GM18499 (cell line): ENCODE measurements at regions not wholly inside any gene's neighbourhood (a gene's known extent, or its start where the extent isn't known, plus 50 kb on each side); places are given as distances from the start of the nearest gene placed in this dataset.

Source experiments
- ATAC-seq: cut with Tn5 transposase; IDR thresholded peaks from one replicate; pipeline ENCODE4 v1.9.1; 2021; ENCODE audit warnings: moderate number of reproducible peaks; ENCODE audit not compliant: insufficient read depth, unreplicated experiment

- no peak for ATAC-seq
Measured at GRCh38 chr6:170165085-170165470, 125.8 kb downstream of the DLL1 start.

DNA sequence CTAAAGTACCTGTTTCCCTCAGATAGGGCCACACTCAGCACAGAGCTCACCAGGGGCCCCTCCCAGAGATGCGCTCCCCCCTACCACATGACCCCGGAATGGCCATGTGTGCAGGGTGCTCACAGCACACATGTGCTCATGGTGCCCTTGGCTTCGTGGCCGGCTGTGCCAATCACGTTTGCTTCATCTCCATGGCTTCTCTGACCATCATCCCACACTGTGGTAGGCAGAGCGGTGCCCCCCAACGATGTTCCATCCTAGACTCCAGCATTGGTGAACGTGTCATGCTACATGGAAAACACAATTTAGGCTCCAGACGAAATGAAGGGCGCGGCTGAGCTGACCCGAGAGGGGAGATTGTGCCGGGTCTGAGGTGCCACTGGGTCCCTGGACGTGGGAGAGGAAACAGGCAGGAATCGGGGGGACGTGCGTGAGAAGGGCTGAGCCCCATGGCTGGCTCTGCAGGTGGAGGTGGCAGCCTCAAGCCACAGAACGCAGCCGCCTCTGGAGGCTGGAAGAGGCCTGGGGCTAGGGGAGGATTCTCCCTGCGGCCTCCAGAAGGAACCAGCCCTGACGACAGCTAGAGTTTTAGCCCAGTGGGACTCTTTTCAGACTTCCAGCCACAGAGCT is 126.5 kb downstream of the DLL1 start:
- no peak for ATAC-seq

DNA sequence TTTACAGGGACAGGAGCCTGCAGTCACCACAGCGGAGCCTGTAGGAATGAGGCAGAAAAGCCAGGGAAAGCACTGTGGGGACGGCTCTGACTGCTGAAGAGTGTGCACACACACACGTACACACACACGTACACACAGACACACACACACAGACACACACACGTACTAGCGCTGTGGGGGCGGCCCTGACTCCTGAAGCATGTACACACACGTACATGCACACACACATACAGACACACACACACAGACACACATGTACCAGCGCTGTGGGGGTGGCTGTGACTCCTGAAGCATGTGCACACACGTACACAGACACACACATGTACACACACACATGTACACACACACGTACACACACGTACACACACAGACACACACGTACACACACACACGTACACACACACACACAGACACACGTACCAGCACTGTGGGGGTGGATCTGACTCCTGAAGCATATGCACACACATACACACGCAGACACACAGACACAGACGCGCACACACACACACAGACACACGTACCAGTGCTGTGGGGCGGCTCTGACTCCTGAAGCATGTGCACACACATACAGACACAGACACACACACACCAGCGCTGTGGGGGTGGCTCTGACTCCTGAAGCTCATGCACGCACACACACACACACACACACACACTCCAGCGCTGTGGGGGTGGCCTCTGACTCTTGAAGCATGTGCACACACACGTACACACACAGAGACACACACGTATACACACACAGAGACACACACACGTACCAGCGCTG is 127.3 kb downstream of the DLL1 start:
- ATAC-seq, result no peak

GRCh38 chr6:170162775-170163404 is 128.0 kb downstream of the DLL1 start:
- ATAC-seq, result no peak

GRCh38 chr6:170162011-170162774 is 128.7 kb downstream of the DLL1 start:
- ATAC-seq, result no peak

- no peak for ATAC-seq
Measured at GRCh38 chr6:170160628-170161611, 130.0 kb downstream of the DLL1 start.

GRCh38 chr6:170160031-170160627 is 130.7 kb downstream of the DLL1 start:
- no peak for ATAC-seq

DNA sequence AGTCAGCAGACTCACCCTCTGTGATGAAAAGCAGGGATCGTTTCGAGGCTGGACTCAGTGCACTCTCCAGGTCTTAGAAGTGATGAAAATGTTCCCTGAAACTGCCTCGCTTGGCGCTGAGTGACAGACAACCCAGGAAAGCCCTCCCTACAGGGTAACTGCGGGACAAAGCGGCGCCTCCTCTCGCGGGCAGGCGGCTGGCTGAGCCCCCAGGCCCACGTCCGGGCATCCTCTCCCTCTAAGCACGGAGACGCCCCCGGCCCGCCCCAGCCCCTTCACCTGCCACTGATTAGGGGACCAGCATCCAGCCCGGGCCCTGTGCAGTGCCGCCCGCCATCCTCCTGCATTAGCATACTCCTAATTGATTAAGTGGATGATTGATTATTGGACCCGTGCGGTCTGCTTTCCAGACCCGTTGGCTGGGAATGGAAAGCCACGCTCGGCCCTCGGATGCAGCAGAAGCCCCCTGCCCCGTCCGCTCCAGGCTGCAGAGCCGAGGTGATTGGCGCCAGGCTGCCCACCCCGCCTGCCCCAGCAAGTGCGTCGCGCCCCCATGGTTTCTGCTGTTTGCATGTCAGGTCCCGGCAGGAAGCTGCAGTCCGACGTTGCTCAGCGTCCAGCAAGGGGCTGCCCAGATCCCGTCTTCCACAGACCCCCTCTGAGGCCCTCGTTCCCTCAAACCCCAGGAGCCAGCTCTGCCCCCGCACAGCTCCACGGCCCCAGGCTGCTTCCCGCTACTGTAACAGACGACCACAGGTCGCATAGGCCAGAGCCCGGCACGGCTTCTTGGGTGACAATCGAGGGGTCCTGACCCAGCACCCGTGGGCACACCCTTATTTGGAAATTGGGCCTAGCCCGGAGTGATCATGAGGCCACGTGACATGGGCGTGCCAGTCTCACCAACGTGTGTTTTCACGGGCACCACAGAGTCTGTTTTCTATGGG is 131.6 kb downstream of the DLL1 start:
- ATAC-seq, result no peak

GRCh38 chr6:170158296-170159021 is 132.4 kb downstream of the DLL1 start:
- ATAC-seq, result no peak

DNA sequence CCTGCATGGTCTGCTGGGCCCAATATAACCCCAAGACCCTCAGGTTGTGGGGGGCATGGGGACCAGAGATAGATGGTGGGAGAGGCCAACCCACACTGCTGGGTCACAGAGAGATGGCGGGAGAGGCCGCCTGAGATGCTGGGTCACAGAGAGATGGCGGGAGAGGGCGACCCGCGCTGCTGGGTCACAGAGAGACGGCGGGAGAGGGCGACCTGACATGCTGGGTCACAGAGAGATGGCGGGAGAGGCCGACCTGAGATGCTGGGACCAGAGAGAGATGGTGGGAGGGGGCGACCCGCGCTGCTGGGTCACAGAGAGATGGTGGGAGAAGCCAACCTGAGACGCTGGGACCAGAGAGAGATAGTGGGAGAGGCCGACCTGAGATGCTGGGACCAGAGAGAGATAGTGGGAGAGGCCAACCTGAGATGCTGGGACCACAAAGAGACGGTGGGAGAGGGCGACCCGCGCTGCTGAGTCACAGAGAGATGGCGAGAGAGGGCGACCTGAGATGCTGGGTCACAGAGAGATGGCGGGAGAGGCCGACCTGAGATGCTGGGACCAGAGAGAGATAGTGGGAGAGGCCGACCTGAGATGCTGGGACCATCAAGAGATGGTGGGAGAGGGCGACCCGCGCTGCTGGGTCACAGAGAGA is 133.2 kb downstream of the DLL1 start:
- ATAC-seq, result no peak

- no peak for ATAC-seq
Measured at GRCh38 chr6:170156448-170157375, 134.2 kb downstream of the DLL1 start.

GRCh38 chr6:170155464-170156196 is 135.2 kb downstream of the DLL1 start:
- ATAC-seq, result no peak

- ATAC-seq, result no peak
Measured at GRCh38 chr6:170153436-170154319, 137.2 kb downstream of the DLL1 start.

- no peak for ATAC-seq
Measured at GRCh38 chr6:170152989-170153388, 137.9 kb downstream of the DLL1 start.
